Osteocyte (in vitro differentiated cells): ENCODE measurements at regions not wholly inside any gene's neighbourhood (a gene's known extent, or its start where the extent isn't known, plus 50 kb on each side); places are given as distances from the start of the nearest gene placed in this dataset.
"Not testable (repeated sequence)": the region's sequence is repeated elsewhere in the genome, so short reads cannot be mapped to it uniquely, and the experiment has no call there.

Experiments
- DNase-seq: peaks from one replicate; pipeline ENCODE4 v3.0.0; 2021; ENCODE audit warnings: mixed read lengths; ENCODE audit not compliant: unreplicated experiment; ENCODE audit errors: extremely low spot score
- H3K27ac Mint-ChIP-seq: one replicate; pipeline ENCODE4 v1.8.0; 2021; ENCODE audit warnings: mild to moderate bottlenecking, mixed read lengths; ENCODE audit not compliant: unreplicated experiment
- H3K27me3 Mint-ChIP-seq: one replicate; pipeline ENCODE4 v1.8.0; 2021; ENCODE audit warnings: mixed read lengths; ENCODE audit not compliant: unreplicated experiment
- H3K36me3 Mint-ChIP-seq: one replicate; pipeline ENCODE4 v1.8.0; 2021; ENCODE audit warnings: mixed read lengths; ENCODE audit not compliant: unreplicated experiment
- H3K4me1 Mint-ChIP-seq: one replicate; pipeline ENCODE4 v1.8.0; 2021; ENCODE audit warnings: mixed read lengths; ENCODE audit not compliant: unreplicated experiment
- H3K4me3 Mint-ChIP-seq: one replicate; pipeline ENCODE4 v1.8.0; 2021; ENCODE audit warnings: mild to moderate bottlenecking, moderate library complexity, mixed read lengths; ENCODE audit not compliant: unreplicated experiment
- H3K9me3 Mint-ChIP-seq: one replicate; pipeline ENCODE4 v1.8.0; 2021; ENCODE audit warnings: mixed read lengths; ENCODE audit not compliant: unreplicated experiment
- TF ChIP-seq, protein P1 (sequence below): fragments of 200-600 bp; sonication (generic); IDR thresholded peaks from 2 replicates; pipeline ENCODE4 v1.5.0; 2021; ENCODE audit warnings: antibody characterized with exemption, mild to moderate bottlenecking, moderate library complexity

GRCh38 chr1:5680600-5680999, 311.6 kb downstream of the NPHP4 start:
- Mint-ChIP-seq H3K36me3 (no peaks in the 10 kb centered on the region), H3K4me3 (no peak overlapping the region), H3K27me3 (no peaks in the 10 kb centered on the region), H3K4me1 (no peaks in the 10 kb centered on the region), H3K9me3 (peaks cover 30% of the 10 kb centered on the region), H3K27ac (no peak overlapping the region)
- no peak for DNase-seq
- TF ChIP-seq, protein P1, sequence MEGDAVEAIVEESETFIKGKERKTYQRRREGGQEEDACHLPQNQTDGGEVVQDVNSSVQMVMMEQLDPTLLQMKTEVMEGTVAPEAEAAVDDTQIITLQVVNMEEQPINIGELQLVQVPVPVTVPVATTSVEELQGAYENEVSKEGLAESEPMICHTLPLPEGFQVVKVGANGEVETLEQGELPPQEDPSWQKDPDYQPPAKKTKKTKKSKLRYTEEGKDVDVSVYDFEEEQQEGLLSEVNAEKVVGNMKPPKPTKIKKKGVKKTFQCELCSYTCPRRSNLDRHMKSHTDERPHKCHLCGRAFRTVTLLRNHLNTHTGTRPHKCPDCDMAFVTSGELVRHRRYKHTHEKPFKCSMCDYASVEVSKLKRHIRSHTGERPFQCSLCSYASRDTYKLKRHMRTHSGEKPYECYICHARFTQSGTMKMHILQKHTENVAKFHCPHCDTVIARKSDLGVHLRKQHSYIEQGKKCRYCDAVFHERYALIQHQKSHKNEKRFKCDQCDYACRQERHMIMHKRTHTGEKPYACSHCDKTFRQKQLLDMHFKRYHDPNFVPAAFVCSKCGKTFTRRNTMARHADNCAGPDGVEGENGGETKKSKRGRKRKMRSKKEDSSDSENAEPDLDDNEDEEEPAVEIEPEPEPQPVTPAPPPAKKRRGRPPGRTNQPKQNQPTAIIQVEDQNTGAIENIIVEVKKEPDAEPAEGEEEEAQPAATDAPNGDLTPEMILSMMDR: no peak

DNA sequence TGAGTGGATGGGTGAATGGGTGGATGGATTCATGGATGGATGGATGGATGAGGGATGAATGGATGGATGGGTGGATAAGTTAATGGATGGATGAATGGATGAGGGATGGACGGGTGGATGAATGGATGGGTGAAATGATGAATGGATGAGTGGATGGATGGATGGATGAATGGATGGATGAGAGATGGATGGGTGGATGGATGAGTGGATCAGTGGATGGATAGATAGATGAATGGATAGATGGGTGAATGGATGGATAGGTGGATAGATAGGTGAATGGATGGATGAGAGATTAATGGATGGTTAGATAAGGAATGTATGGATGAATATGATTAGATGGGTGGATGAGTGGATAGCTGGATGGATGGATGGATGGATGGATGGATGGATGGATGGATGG, 313.5 kb downstream of the NPHP4 start:
- TF ChIP-seq, protein P1: no peak
- Mint-ChIP-seq H3K4me3 (no peak overlapping the region), H3K27ac (no peak overlapping the region), H3K36me3 (no peaks in the 10 kb centered on the region), H3K9me3 (peaks cover 38% of the 10 kb centered on the region), H3K27me3 (no peaks in the 10 kb centered on the region), H3K4me1 (no peaks in the 10 kb centered on the region)
- DNase-seq: no peak

DNA sequence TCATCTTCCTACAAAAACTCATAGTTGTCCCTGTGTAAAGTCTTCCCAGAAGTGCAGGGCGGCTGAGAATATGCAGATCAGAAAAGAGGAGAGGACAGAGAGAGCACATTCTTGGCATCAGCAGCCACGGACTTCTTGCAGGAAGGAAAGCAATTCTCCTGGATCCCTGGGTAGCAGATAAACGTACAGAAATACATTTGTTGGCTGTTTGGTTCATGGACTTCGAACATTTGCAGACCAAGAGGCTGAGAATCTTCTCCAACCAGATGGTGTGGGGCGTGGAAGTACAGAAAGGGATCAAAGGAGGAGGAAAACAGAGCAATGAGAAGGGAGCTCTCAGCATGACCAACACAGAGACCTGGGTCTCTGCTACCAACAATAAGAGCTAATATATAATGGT, 319.9 kb downstream of the NPHP4 start:
- not testable (repeated sequence) for H3K27me3 Mint-ChIP-seq, H3K36me3 Mint-ChIP-seq, DNase-seq, H3K27ac Mint-ChIP-seq, H3K4me3 Mint-ChIP-seq, H3K4me1 Mint-ChIP-seq
- peaks cover 41% of the 10 kb centered on the region for H3K9me3 Mint-ChIP-seq

GRCh38 chr1:5670590-5671350, 321.5 kb downstream of the NPHP4 start:
- Mint-ChIP-seq H3K4me1 (no peaks in the 10 kb centered on the region), H3K36me3 (no peaks in the 10 kb centered on the region), H3K9me3 (peaks cover 30% of the 10 kb centered on the region), H3K27ac (no peak overlapping the region), H3K27me3 (no peaks in the 10 kb centered on the region), H3K4me3 (no peak overlapping the region)
- TF ChIP-seq, protein P1: no peak
- no peak for DNase-seq

DNA sequence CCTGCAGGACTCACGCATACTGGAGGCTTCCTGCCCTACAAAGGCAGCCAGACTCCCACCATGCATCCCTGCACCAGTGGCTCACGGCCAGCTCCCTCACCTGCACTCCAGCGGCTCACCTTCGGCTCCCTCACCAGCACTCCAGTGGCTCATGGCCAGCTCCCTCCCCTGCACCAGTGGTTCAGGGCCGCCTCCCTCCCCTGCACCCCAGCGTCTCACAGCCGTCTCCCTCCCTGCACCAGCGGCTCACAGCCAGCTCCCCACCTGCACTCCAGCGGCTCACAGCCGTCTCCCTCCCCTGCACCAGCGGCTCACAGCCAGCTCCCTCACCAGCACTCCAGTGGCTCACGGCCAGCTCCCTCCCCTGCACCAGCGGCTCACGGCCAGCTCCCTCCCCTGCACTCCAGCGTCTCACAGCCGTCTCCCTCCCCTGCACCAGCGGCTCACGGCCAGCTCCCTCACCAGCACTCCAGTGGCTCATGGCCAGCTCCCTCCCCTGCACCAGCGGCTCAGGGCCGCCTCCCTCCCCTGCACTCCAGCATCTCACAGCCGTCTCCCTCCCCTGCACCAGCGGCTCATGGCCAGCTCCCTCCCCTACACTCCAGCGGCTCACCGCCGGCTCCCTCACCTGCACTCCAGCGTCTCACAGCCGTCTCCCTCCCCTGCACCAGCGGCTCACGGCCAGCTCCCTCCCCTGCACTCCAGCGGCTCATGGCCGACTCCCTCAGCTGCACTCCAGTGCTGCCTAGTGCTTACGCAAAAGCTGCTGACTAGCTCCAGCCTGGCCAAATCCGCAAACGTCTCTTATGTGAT, 324.5 kb downstream of the NPHP4 start:
- Mint-ChIP-seq H3K36me3 (no peaks in the 10 kb centered on the region), H3K27me3 (no peaks in the 10 kb centered on the region), H3K4me1 (no peaks in the 10 kb centered on the region), H3K9me3 (peaks cover 22% of the 10 kb centered on the region), H3K4me3 (no peak overlapping the region), H3K27ac (no peak overlapping the region)
- DNase-seq: no peak
- TF ChIP-seq, protein P1: no peak
